H9 (cell line): ENCODE measurements at regions not wholly inside any gene's neighbourhood (a gene's known extent, or its start where the extent isn't known, plus 50 kb on each side); places are given as distances from the start of the nearest gene placed in this dataset.

Source experiments
- DNase-seq: peaks from one replicate; pipeline ENCODE4 v3.0.0-alpha.2; 2017
- H2AFZ ChIP-seq: one replicate; pipeline ENCODE4 v1.6.1; 2013; ENCODE audit warnings: mild to moderate bottlenecking, low read length, control low read depth, moderate library complexity
- H2AK5ac ChIP-seq: 2 replicates; pipeline ENCODE4 v1.6.1; 2013; ENCODE audit warnings: low read length, control low read depth, mixed read lengths; ENCODE audit not compliant: insufficient read length
- H2BK120ac ChIP-seq: one replicate; pipeline ENCODE4 v1.6.1; 2013; ENCODE audit warnings: low read depth, mild to moderate bottlenecking, low read length, control low read depth, inconsistent platforms; ENCODE audit not compliant: poor library complexity, severe bottlenecking
- H2BK12ac ChIP-seq: 2 replicates; pipeline ENCODE4 v1.6.1; 2013; ENCODE audit warnings: low read length, control low read depth, mixed read lengths, low read depth; ENCODE audit not compliant: insufficient read length
- H2BK15ac ChIP-seq: 2 replicates; pipeline ENCODE4 v1.6.1; 2013; ENCODE audit warnings: low read depth, low read length, control low read depth
- H2BK20ac ChIP-seq: one replicate; pipeline ENCODE4 v1.6.1; 2013; ENCODE audit warnings: low read depth, mild to moderate bottlenecking, low read length, control low read depth, inconsistent platforms; ENCODE audit not compliant: poor library complexity, severe bottlenecking
- H2BK5ac ChIP-seq: 2 replicates; pipeline ENCODE4 v1.6.1; 2013; ENCODE audit warnings: low read length, control low read depth, mixed read lengths; ENCODE audit not compliant: insufficient read length
- H3K14ac ChIP-seq: 2 replicates; pipeline ENCODE4 v1.6.1; 2013; ENCODE audit warnings: low read length, control low read depth; ENCODE audit not compliant: insufficient read depth
- H3K18ac ChIP-seq: 2 replicates; pipeline ENCODE4 v1.6.1; 2013; ENCODE audit warnings: low read depth, mild to moderate bottlenecking, mixed read lengths, low read length, control low read depth; ENCODE audit not compliant: insufficient read length
- H3K23ac ChIP-seq: 2 replicates; pipeline ENCODE4 v1.6.1; 2013; ENCODE audit warnings: low read length, control low read depth, mixed read lengths, low read depth; ENCODE audit not compliant: insufficient read length
- H3K23me2 ChIP-seq: 2 replicates; pipeline ENCODE4 v1.6.1; 2013; ENCODE audit warnings: low read depth, mild to moderate bottlenecking, mixed read lengths, low read length, control low read depth; ENCODE audit not compliant: insufficient read length, poor library complexity, severe bottlenecking
- H3K27ac ChIP-seq: 2 replicates; pipeline ENCODE4 v1.5.1; 2013; ENCODE audit warnings: low read length, control low read depth, mixed read lengths, low read depth; ENCODE audit not compliant: insufficient read length
- H3K27me3 ChIP-seq: 2 replicates; pipeline ENCODE4 v1.6.1; 2013; ENCODE audit warnings: low read length, control low read depth, inconsistent platforms; ENCODE audit not compliant: insufficient read depth
- H3K4ac ChIP-seq: 2 replicates; pipeline ENCODE4 v1.6.1; 2013; ENCODE audit warnings: low read depth, mild to moderate bottlenecking, control low read depth, inconsistent platforms, low read length, moderate library complexity
- H3K4me1 ChIP-seq: 2 replicates; pipeline ENCODE4 v1.6.1; 2013; ENCODE audit warnings: low read length, control low read depth, inconsistent platforms; ENCODE audit not compliant: insufficient read depth
- H3K4me2 ChIP-seq: 2 replicates; pipeline ENCODE4 v1.6.1; 2013; ENCODE audit warnings: low read length, control low read depth, mixed read lengths; ENCODE audit not compliant: insufficient read length, insufficient read depth
- H3K56ac ChIP-seq: 2 replicates; pipeline ENCODE4 v1.6.1; 2013; ENCODE audit warnings: low read depth, mild to moderate bottlenecking, mixed read lengths, low read length, control low read depth; ENCODE audit not compliant: insufficient read length
- H3K79me1 ChIP-seq: 2 replicates; pipeline ENCODE4 v1.6.1; 2013; ENCODE audit warnings: low read depth, mild to moderate bottlenecking, moderate library complexity, low read length, control low read depth, inconsistent platforms; ENCODE audit not compliant: insufficient read depth, poor library complexity, severe bottlenecking
- H3K79me2 ChIP-seq: 2 replicates; pipeline ENCODE4 v1.6.1; 2013; ENCODE audit warnings: low read length, control low read depth, inconsistent platforms; ENCODE audit not compliant: insufficient read depth
- H3K9ac ChIP-seq: 2 replicates; pipeline ENCODE4 v1.6.1; 2013; ENCODE audit warnings: low read length, control low read depth, mixed read lengths; ENCODE audit not compliant: insufficient read length; ENCODE audit errors: extremely low read depth
- H3K9me3 ChIP-seq: one replicate; pipeline ENCODE4 v1.6.1; 2013; ENCODE audit warnings: low read depth, low read length, inconsistent platforms; ENCODE audit not compliant: control insufficient read depth
- H3T11ph ChIP-seq: one replicate; pipeline ENCODE4 v1.6.1; 2013; ENCODE audit warnings: mild to moderate bottlenecking, low read length, control low read depth, inconsistent platforms
- H4K20me1 ChIP-seq: one replicate; pipeline ENCODE4 v1.6.1; 2013; ENCODE audit not compliant: control insufficient read depth, insufficient read length, insufficient read depth
- H4K5ac ChIP-seq: 2 replicates; pipeline ENCODE4 v1.6.1; 2013; ENCODE audit warnings: low read depth, mild to moderate bottlenecking, mixed read lengths, low read length, control low read depth; ENCODE audit not compliant: insufficient read length
- H4K8ac ChIP-seq: replicated peaks from 2 replicates; pipeline ENCODE4 v1.6.1; 2013; ENCODE audit warnings: low read length, control low read depth, mixed read lengths, low read depth; ENCODE audit not compliant: insufficient read length
- H4K91ac ChIP-seq: 2 replicates; pipeline ENCODE4 v1.6.1; 2013; ENCODE audit warnings: low read depth, mild to moderate bottlenecking, moderate library complexity, mixed read lengths, low read length, control low read depth; ENCODE audit not compliant: insufficient read length
- H3K27ac Mint-ChIP-seq, 3 experiments: 2 replicates in 2 of 3; 3 replicates in 1 of 3; pipeline ENCODE4 v1.8.0; 2020 to 2021; ENCODE audit warnings: mixed read lengths in 3 of 3, mild to moderate bottlenecking in 1 of 3, moderate library complexity in 1 of 3
- H3K27me3 Mint-ChIP-seq: 2 replicates; pipeline ENCODE4 v1.8.0; 2021; ENCODE audit warnings: low read depth, mild to moderate bottlenecking, moderate library complexity, mixed read lengths
- H3K36me3 Mint-ChIP-seq, 3 experiments: 2 replicates in 2 of 3; 3 replicates in 1 of 3; pipeline ENCODE4 v1.8.0; 2020 to 2021; ENCODE audit warnings: low read depth in 3 of 3, mixed read lengths in 3 of 3; ENCODE audit not compliant: insufficient read depth in 1 of 3
- H3K4me1 Mint-ChIP-seq, 2 experiments: 2 replicates each; pipeline ENCODE4 v1.8.0; 2020; ENCODE audit warnings: mixed read lengths in 2 of 2
- H3K4me3 Mint-ChIP-seq, 2 experiments: 2 replicates in 1 of 2; 3 replicates in 1 of 2; pipeline ENCODE4 v1.8.0; 2020 to 2021; ENCODE audit warnings: mild to moderate bottlenecking in 2 of 2, mixed read lengths in 2 of 2, moderate library complexity in 1 of 2
- H3K9me3 Mint-ChIP-seq, 2 experiments: 2 replicates in 1 of 2; 3 replicates in 1 of 2; pipeline ENCODE4 v1.8.0; 2020; ENCODE audit warnings: mild to moderate bottlenecking in 2 of 2, mixed read lengths in 2 of 2, moderate library complexity in 1 of 2
- CTCF ChIP-seq: fragments of 200-600 bp; sonication (generic); conservative IDR thresholded peaks from 3 replicates; pipeline ENCODE4 v1.8.0; 2021; ENCODE audit warnings: antibody characterized with exemption, mild to moderate bottlenecking
- WGBS: extraction: QIAGEN DNeasy Blood & Tissue Kit; methylation state at CpG from one replicate; pipeline ENCODE4 v1.1.7; 2013; ENCODE audit warnings: missing lambda C conversion rate, low lambda C conversion rate, mixed read lengths; ENCODE audit not compliant: insufficient read length; ENCODE audit errors: extremely low coverage; 5-methylcytosine and 5-hydroxymethylcytosine counted together

GRCh38 chr12:18979401-18980126, 150.0 kb upstream of the PLEKHA5 start:
- no peak overlapping the region for H3K27ac ChIP-seq
- TF ChIP-seq CTCF = no peak

More at GRCh38 chr12:18979401-18980126, 150.0 kb upstream of the PLEKHA5 start:
- Histone ChIP-seq H3K4me1 (peaks cover 5% of the 10 kb centered on the region; the same call in 1 of the 2 replicates), H3K23ac (no peak overlapping the region), H2BK5ac (no peak overlapping the region), H4K20me1 (no peaks in the 10 kb centered on the region), H2BK120ac (no peak overlapping the region), H2AFZ (no peak overlapping the region), H2AK5ac (no peak overlapping the region), H3K23me2 (no peaks in the 10 kb centered on the region), H3K18ac (no peak overlapping the region), H4K8ac (no peak overlapping the region), H4K91ac (no peak overlapping the region), H3K4me2 (no peak overlapping the region), H3T11ph (no peak overlapping the region), H3K79me1 (no peaks in the 10 kb centered on the region), H2BK20ac (no peak overlapping the region), H3K14ac (no peak overlapping the region), H2BK12ac (no peak overlapping the region), H3K9me3 (no peaks in the 10 kb centered on the region), H3K9ac (no peak overlapping the region), H2BK15ac (no peak overlapping the region), H3K4ac (no peak overlapping the region), H3K56ac (no peak overlapping the region), H3K79me2 (no peaks in the 10 kb centered on the region), H4K5ac (no peak overlapping the region), H3K27me3 (no peaks in the 10 kb centered on the region)
- Mint-ChIP-seq H3K36me3 (peaks cover 19 to 42% (median 22%) of the 10 kb centered on the region in 3 experiments), H3K27me3 (no peaks in the 10 kb centered on the region), H3K4me1 (peaks cover 38 to 42% of the 10 kb centered on the region in 2 experiments), H3K4me3 (peak overlapping the region in 1 of 2 experiments; percentile 7; a peak in 1 of 5 replicates), H3K9me3 (peaks cover 17 to 26% of the 10 kb centered on the region in 2 experiments), H3K27ac (peak overlapping the region in 2 of 3 experiments; percentile 31 to 73; a peak in 4 of 7 replicates)
- no peak for DNase-seq
- WGBS = no CpG with 5 or more reads among the region's 5 CpGs
